ENCODE measurements at regions not wholly inside any gene's neighbourhood (a gene's known extent, or its start where the extent isn't known, plus 50 kb on each side); places are given as distances from the start of the nearest gene placed in this dataset.

GRCh38 chr6:163759542-163759941 lies 345.0 kb downstream of the QKI start:
- H4K5ac ChIP-seq (ENCODE audit: low read depth, low read length), result peak overlapping the region; percentile 60; the same call in 1 of the 2 replicates
- peak overlapping the region; percentile 72 to 75; a peak in 3 of 4 replicates for H4K8ac ChIP-seq (ENCODE audit: low read depth in 2 of 2, low read length in 2 of 2)
- H3K79me1 ChIP-seq (ENCODE audit: low read depth in 1 of 2, low read length in 2 of 2), result no peaks in the 10 kb centered on the region
- H3K18ac ChIP-seq (ENCODE audit: low read depth, low read length), result peak overlapping the region; percentile 38; the same call in 1 of the 2 replicates
- H3K4me2 ChIP-seq (ENCODE audit: low read depth, low read length), result peak overlapping the region; percentile 45; the same call in 1 of the 2 replicates
- H2BK20ac ChIP-seq (ENCODE audit: low read depth, low read length), result 0 out of 2 replicates have a peak overlapping the region, but pooled peaks have one; percentile 46
- POLR2A ChIA-PET (ENCODE audit: unreplicated experiment), result interaction anchor here (0.5 kb wide), 1 partner anchor 108 kb away, joined by 3 read pairs; no protein-coding TSS in a partner anchor
- H3K14ac ChIP-seq (replicated peaks; ENCODE audit: low read depth, low read length), result peak overlapping the region; percentile 68; the same call in 1 of the 2 replicates
- ATAC-seq (ENCODE audit: low read depth), result peak; percentile 62
- H2BK15ac ChIP-seq (ENCODE audit: low read depth, low read length), result peak overlapping the region; percentile 20; the same call in 1 of the 3 replicates
- H2AK5ac ChIP-seq (ENCODE audit: low read depth, low read length), result no peak overlapping the region
- H2BK120ac ChIP-seq (ENCODE audit: low read depth, low read length), result peak overlapping the region; percentile 74
- H3K4me3 ChIP-seq (ENCODE audit: insufficient read depth, low read depth, low read length), result no peak overlapping the region
- H2AK9ac ChIP-seq (replicated peaks; ENCODE audit: low read depth, low read length, poor library complexity), result no peak overlapping the region
- H3K27me3 ChIP-seq (ENCODE audit: control insufficient read depth, insufficient read depth, low read length), result no peaks in the 10 kb centered on the region
- no peaks in the 10 kb centered on the region for H3K9me1 ChIP-seq (ENCODE audit: insufficient read depth, low read length)
- peak overlapping the region; percentile 35; the same call in 1 of the 2 replicates for H3K56ac ChIP-seq (ENCODE audit: extremely low read depth, insufficient read depth, low read length)
- 29% methylated on average over 1 of the region's 5 CpGs; no CpG with 5 or more reads in 1 of the 2 experiments for WGBS, 2 experiments (ENCODE audit: extremely low coverage in 2 of 2, insufficient read length in 1 of 2)
- no peaks in the 10 kb centered on the region for H3K9me3 ChIP-seq (ENCODE audit: control insufficient read depth, insufficient read depth, low read length)
- H3K4me1 ChIP-seq (ENCODE audit: control insufficient read depth, insufficient read depth, low read length), result peaks cover 5% of the 10 kb centered on the region; the same call in 1 of the 2 replicates
- no TSS peak for BruUV-seq (replicated peaks)
- no peaks in the 10 kb centered on the region for H3K36me3 ChIP-seq (ENCODE audit: control insufficient read depth, insufficient read depth, low read length)
- peak overlapping the region; percentile 73 for H2AFZ ChIP-seq (replicated peaks; ENCODE audit: low read length, poor library complexity)
- dilution Hi-C loops (cut with HindIII; ENCODE audit: low sequenced_read_pairs, unreplicated experiment) (no loop called here), in situ Hi-C loops (cut with MboI; ENCODE audit: low sequenced_read_pairs) (no loop called here), intact Hi-C loops (cut with micrococcal nuclease) (no loop called here)
- H3K4ac ChIP-seq (ENCODE audit: low read depth, low read length), result peak overlapping the region; percentile 60
- peak overlapping the region; percentile 13 for H4K91ac ChIP-seq (ENCODE audit: insufficient read depth, low read depth, low read length)
- CTCF ChIA-PET, result no interaction called here
- H2BK5ac ChIP-seq (ENCODE audit: low read depth, low read length, poor library complexity, severe bottlenecking), result peak overlapping the region; percentile 60
- H3K9ac ChIP-seq (ENCODE audit: low read depth, low read length), result no peak overlapping the region
- H3K27ac ChIP-seq (ENCODE audit: insufficient read depth, low read length), result no peak overlapping the region
- no peak for TF ChIP-seq MXI1 (IDR thresholded peaks at IDR 0.05; ENCODE audit: borderline replicate concordance, low read depth, low read length)
- TF ChIP-seq CHD1 (IDR thresholded peaks at IDR 0.05; ENCODE audit: low read depth, low read length), result no peak
- no peak for TF ChIP-seq NFE2L2 (IDR thresholded peaks at IDR 0.05; ENCODE audit: low read depth, low read length)
- TF ChIP-seq BHLHE40 (IDR thresholded peaks at IDR 0.05; ENCODE audit: low read depth, low read length), result no peak
- TF ChIP-seq CTCF (conservative IDR thresholded peaks at IDR 0.05; ENCODE audit: low read depth, low read length), result no peak
- TF ChIP-seq FOS (IDR thresholded peaks at IDR 0.05; ENCODE audit: low read depth, low read length), result no peak
- no peak for TF ChIP-seq USF2 (IDR thresholded peaks at IDR 0.05; ENCODE audit: low read depth, low read length)
- TF ChIP-seq, protein P1, sequence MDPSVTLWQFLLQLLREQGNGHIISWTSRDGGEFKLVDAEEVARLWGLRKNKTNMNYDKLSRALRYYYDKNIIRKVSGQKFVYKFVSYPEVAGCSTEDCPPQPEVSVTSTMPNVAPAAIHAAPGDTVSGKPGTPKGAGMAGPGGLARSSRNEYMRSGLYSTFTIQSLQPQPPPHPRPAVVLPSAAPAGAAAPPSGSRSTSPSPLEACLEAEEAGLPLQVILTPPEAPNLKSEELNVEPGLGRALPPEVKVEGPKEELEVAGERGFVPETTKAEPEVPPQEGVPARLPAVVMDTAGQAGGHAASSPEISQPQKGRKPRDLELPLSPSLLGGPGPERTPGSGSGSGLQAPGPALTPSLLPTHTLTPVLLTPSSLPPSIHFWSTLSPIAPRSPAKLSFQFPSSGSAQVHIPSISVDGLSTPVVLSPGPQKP (IDR thresholded peaks at IDR 0.05; ENCODE audit: borderline replicate concordance, low read depth, low read length), result no peak
- TF ChIP-seq RAD21 (IDR thresholded peaks at IDR 0.05; ENCODE audit: low read length), result no peak
- no peak for TF ChIP-seq POLR2A (IDR thresholded peaks at IDR 0.05; ENCODE audit: low read depth, low read length)
- TF ChIP-seq MAZ (IDR thresholded peaks at IDR 0.05; ENCODE audit: borderline replicate concordance, low read depth, low read length), result no peak
- no peak for TF ChIP-seq SMC3 (IDR thresholded peaks at IDR 0.05; ENCODE audit: low read depth, low read length)
- TF ChIP-seq RFX5 (IDR thresholded peaks at IDR 0.05; ENCODE audit: low read depth, low read length), result no peak
- no peak for TF ChIP-seq RCOR1 (IDR thresholded peaks at IDR 0.05; ENCODE audit: insufficient replicate concordance, low read length)
- no peak for TF ChIP-seq MAFK (IDR thresholded peaks at IDR 0.05; ENCODE audit: low read depth, low read length)
- no peak for TF ChIP-seq CEBPB (IDR thresholded peaks at IDR 0.05; ENCODE audit: low read depth, low read length)
- no peak overlapping the region for H3K23ac ChIP-seq (ENCODE audit: low read depth, low read length)
- peak; percentile 59 for DNase-seq
- H4K20me1 ChIP-seq (ENCODE audit: insufficient read depth, low read length), result no peaks in the 10 kb centered on the region

Data from IMR-90 (cell line).